Astrocyte of the hippocampus (primary cell): ENCODE measurements at regions not wholly inside any gene's neighbourhood (a gene's known extent, or its start where the extent isn't known, plus 50 kb on each side); places are given as distances from the start of the nearest gene placed in this dataset.

Source experiments
- DNase-seq: peaks from one replicate; pipeline ENCODE4 v3.0.0; 2011; ENCODE audit warnings: low read depth, low spot score

DNA sequence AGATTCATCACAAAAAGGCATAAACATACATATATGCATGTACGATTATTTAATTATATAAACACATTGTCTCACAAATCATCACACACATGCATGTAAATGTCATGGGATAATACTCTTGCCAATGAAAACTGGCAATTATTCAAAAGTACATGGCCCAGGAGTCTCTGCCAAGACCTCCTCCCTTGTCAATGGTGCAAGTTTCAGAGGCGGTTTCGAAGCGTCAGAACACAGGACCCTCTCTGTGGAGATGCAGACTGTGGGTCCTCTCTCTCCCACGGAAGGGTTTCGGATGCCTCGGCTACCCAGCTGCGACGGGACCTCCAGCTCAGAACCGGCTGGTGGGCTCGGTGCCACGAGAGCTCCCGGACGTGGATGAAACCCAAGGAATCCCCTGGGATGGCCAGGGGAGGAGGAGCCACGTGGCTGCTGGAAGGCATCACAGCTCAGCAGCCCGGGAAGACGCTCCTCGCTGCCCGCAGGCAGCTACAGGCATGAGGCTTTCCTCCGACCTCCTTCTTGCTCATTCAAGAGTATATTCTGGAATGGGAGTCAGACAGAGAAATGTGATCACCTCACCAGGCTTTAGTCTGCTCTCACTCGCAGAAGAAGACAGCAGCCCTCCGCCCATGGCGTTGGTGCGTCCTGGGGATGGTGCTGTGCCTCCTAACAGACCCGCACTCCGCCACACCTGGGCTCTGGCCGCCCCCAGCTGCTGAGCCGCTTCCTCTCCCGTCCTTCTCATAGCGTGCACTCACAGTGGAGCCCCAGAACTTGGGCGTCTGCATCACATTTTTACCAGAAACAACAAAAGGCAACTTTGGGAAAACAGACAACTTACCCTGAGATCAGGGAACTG is 308.8 kb downstream of the IRX2 start:
- no peak for DNase-seq

DNA sequence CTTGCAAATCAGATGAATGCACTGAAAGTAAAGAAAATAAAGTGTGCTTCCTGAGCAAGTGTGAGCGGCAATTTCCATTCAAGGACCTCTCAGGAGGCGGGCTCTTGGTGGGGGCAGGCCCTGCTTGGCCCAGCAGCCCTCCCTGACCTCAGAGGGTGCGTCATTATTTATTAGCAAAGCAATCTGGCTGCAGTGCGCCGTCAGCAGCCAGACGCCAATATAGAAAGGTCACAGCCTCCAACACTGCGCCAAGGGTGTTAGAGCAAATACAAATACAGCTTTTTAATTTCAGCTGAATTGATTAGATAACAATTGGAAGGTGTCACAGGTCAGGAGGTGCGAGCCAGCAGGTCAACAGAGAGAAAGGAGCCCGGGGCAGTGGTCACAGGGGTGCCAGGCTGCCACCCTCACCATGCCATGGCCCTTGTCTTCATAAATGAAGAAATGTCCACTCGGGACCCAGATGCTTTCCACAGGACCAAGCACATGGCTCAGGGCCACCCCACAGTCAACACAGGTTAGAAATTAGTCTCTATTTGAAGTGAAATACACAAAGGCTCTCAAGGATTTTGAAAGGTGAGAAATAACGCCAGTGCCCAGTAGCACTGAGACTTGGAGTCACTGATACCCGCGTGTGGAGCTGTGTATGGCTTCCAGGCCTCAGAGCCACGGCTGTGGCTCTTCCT is 309.8 kb downstream of the IRX2 start:
- no peak for DNase-seq

DNA sequence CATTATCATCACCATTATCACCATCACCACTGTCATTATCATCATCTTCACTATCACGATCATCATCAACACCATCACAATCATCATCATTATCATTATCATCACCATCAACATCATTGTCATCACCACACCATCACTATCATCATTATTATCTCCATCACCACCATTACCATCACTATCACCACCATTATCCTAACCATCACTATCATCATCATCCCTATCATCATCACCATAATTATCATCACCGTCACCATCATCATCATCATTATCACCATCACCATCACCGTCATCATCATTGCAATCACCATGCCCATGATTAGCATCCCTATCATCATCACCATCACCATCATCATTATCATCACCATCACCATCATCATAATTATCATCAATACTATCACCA is 311.9 kb downstream of the IRX2 start:
- no peak for DNase-seq

DNA sequence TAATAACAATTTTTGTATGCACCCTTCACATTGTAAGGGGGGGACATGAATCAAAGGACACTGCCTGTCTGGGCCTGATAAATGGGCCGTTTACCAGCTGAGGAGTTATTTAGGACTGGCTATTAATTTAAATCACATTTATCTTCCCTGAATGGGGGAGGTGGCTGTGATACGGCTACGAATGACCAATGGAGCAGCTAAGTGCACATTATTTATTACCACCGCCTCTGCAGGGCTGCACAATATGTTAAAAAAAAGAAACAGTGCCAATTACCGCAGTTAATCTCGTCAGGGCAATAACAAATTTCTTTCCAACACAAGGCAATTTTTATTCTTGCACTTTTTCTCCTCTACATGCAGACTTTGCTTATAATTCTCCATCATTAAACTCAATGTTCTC is 318.4 kb downstream of the IRX2 start:
- no peak for DNase-seq

DNA sequence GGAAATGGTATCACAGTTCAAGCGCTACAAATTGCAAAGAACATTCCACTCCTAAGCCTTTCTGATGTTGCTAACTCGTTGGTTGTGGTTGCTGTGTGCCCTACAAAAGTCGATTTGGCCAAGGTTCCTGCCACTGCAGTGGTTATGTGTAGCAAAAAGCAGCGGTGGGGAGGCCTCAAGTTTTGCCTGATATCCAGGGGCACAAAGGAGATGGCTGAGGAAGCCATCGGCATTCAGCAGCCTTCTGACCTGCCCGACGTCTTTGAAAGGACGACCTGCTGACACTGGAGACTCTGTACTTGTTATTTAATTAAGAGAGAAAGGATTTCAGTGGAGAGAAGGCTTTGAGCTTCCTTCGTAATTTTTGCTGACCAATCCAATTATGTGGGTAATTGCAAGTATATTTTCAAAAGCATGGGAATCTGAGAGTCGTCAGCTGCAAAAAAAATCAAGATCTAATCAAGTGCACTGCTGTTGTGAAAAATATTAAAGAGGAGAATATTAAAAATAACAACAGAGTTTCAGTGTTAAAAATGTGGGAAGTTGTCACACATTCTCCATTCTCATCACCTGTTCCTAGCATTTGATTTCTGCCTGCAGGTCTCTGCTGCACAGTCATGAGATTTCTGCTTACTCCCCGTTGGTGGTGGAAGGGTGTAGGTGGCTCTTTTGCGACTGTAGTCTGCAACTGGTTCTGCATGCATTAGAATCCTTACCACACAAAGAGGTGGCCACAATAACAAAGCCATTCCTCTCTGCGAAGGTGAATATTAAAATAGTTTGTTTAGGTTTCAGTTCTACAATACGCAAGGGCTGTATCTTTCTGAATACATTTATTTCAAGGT is 319.2 kb downstream of the IRX2 start:
- DNase-seq, result no peak

DNA sequence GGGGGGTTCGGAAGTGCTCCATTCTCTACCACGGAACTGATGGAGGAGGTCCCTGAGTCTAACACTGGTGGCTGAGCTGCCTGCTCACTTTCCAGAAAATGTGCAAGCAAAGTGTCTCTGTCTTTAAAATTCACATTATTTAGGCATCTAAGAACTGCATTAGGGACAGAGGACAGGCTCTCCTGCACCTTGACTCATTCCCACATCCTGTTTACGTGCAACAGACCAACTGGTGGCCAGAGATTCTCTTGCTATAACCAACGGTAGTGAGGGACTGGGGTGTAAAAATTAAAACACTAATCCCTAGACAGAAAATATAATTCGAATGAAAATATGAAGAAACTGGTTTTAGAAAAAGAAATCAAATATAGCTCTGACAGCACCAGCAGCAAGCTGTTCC is 320.9 kb downstream of the IRX2 start:
- DNase-seq, result no peak

DNA sequence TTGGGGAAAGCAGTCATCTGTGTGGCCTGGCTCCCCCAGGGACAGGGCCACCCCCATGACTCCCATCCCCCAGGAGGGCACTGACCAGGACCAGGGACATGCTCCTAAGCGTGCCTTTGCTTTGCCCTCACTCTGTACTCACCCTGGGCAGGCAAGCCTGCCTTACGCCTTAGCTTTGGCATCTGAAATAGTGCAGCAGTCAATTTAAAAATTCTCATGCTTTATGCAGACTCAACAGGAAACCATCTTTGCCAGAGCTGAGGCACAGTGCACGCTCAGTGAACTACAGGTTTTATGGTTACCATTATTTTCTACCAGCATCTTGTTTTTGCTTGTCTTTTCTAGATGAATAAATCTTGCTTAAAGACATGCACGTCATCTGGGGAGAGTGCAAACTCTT is 323.5 kb downstream of the IRX2 start:
- no peak for DNase-seq

DNA sequence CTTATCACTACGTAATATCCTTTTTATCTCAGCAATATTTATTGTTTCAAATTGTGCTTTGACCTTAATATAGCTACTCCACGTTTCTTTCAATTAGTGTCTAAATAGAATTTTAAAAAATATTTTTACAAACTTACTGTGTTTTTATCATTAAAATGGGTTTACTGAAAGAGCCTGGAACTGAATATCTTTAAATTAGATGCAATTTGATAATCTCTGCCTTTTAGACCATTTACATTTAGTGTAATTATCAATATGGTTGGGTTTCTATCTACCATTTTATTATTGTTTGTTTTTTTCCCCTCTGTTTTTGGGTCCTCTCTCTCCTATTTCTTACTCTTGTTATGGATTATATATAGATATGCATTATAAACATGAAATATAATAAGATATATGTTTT is 327.8 kb downstream of the IRX2 start:
- no peak for DNase-seq

DNA sequence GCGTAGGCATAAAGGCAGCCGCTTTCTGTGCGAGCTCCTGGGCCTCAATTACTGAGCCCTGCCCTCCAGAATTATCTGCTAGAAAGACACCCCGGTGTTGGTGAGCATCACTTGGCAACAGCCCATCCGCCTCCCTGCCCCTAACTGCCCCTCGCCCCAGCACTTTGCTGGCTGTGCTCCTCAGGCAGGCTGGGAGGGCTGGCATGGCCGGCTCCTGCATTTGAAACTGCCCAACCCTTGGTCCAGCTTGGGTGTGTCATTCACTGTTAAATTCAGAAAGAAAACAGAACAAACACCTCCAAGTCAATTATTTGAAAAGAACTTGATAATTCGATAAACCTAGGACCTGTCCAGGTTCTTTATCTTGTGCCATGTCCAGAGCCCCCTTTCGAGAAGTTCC is 334.2 kb downstream of the IRX2 start:
- no peak for DNase-seq

DNA sequence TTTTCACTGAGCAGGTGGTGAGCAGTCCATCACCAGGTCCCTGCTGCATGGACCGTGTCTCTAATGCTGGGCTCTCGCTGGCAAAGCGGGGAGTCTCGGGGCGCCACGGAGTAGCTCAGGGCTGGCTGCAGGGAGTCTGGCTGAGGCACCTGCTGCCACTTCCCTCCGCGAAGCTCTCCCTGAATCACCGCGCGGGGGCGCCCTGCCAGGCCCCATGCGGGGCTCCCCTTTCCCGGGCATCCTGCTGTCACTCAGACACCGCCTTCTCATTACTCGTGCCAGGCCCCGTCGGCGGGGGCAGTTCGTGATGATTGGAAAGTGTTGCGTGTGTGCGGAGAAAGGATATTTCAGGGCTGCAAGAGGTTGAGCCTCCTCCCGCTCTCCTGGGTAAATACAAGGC is 335.8 kb downstream of the IRX2 start:
- no peak for DNase-seq

DNA sequence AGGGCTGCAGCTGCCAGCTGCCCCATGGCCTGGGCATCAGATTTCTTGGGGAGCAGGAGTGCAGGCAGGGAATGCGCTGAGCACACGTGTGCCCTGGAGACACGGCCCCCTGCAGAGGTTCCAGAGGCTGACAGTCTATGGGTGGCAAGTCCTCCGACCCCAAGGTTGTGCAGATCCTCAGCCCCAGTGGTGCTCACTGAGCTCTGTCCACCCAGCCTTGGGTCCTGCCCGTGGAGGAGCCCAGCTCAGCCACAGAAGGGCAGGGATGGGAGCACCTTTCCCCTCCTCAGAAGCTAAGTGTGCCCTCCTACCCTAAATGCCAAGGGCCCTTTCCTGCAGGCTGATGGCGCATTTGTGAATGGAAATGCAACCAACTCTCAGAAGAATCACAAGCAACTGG is 341.0 kb downstream of the IRX2 start:
- no peak for DNase-seq

DNA sequence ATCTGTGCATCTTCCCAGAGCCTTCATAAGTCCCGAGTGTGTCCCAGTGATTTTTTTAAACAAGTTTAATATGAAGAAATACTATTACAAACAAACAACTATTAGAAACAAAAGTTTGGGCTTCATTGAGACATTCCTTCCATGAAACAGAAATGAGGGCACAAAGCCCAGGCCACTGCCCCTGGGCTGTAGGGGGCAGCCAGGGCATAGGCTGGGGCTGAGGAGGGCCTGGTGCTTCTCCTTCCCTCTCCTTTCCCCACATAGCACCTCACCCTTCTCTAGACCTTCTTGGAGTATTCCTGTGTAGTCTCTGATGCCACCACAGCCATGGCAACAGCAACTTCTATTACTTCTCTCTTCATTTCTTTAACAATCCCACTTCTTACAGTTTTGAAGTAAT is 348.2 kb downstream of the IRX2 start:
- no peak for DNase-seq

DNA sequence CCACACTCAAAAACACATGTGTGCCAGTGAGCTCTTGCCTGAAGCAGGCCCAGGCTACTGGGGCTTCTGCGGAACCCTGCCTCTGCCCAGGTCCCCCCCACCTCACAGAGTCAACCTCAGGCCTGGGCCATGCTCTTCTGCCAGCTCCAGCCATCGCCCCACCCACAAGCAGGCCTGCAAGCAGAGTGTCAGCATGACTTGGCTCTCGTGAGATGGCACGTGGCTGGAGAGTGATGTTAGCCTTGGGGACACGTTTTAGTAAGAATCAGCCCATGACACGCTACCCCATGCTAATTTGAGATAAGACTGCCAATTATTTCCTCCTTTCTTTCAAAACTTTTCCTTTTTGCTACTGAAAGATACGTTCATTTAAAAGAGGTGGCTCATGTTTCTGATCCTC is 351.7 kb downstream of the IRX2 start:
- no peak for DNase-seq

DNA sequence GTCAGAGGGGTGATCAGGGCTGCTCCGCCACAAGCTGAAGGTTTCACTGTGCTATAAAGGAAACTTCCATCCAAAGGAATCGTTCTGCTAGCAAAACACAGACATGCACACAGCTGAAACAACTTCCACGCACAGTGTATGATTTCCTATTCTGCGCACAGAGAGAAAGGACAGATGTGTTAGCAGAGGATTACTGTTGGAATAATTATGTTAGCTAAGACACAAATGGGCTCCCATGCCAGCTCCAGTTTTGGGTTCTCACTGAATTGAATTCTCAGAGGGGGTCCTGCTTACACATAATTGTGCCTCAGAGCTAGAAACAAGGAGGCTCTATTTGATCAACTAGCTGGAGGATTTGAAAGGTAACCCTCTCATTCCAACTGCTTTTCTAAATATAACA is 352.4 kb downstream of the IRX2 start:
- no peak for DNase-seq

DNA sequence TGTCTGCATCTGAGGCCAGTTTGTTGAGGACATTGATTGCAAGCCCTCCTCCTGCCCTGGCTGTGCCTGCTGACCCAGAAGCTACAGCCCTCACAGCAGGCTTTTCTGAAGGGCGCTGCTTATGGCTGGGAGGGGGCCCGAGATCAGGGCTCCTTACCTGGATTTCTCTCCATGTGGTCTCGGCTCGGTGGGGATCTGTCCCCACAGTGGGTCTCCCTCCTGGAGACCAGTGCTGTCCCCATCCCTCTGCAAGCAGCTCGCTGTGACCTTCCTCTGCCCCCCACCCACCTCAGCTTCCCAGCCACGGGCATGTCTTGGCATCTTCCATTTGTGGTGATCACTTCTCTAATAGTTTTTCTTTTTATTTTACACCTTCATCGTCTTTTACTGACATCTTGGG is 357.9 kb downstream of the IRX2 start:
- DNase-seq, result no peak

DNA sequence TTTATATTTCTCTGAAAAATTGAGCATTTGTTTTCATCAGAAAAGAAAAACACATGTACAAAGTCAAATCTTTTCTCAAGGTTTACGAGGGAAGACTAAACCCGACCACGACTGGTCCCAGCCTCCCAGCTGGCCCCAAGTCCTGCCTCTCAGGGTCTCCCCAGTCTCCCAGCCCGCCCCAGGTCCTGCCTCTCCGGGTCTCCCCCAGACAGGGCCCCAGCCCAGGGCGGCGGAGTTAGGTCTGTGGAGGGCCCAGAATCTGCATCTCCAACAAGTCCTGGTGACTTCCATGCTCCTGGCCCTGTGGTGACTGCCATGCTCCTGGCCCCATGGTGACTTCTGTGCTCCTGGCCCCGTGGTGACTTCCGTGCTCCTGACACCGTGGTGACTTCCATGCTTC is 359.9 kb downstream of the IRX2 start:
- no peak for DNase-seq

DNA sequence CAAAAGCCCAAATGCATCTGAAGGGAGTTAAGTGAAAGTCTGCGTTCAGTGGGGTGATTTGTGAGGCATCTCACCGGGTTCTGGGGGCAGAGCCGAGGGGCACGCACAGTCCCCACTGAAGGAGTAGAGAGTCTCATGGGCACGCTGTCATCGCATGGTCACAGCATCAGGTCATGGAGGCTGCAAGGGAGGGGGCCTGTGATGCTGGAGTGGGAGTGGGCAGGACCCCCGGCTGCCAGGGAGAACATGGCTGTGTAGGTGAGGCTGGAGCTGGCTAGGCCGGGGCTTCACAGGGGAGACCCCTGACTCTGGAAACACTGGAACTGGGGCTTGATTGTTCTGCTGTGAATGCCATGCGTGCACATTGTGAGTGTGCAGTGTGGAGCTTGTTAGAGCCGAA is 360.5 kb downstream of the IRX2 start:
- no peak for DNase-seq

DNA sequence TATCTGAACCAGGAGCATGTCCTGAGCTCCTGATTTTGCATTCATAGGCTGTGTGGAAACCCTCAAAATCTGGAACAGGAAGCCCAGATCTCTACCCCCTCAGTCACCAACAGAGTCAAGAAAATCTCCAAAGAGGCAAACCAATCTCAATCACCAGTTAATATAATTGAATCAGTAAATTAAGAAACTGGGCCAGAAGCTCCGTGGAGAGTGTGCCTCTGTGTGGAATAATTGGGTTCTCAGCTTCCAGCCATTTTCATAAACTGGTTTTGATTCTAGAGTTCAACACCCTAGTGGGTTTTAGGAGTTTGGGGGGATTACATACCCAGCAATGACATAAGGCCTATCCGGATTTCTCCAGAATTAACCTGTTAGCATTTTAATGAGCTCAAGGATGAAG is 362.9 kb downstream of the IRX2 start:
- no peak for DNase-seq

DNA sequence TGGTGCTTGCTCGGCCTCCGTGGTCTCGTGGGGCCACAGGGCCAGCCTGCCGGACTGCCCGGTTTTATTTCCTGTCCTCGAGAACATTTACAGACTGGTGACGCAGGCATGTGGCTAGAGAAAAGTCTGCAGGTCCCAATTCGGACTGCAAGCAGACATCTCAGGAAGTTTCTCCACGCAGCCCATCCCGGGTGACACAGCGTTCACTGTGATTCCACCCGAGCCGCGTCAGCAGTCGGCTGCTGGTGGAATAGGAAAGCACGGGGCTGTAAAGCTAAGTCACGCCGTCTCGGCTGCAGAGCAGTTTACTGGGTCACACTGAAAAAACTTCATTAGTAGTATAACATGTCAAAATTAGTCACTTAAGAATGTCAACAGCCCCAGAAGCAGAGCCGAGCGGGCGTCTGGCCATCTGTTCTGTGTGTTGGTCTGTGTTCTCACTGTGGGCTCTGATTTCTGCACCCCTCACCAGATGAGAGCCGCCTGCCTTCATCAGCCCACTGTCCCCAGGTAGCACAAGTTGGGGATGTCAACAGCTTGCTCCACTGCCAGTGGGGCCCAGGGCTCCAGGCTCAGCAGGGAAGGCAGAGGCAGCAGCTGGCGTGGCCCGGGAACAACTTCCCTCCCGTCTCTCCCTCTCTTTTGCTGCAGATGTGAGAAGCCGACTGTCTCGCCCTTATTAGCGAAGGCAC is 363.7 kb downstream of the IRX2 start:
- no peak for DNase-seq

DNA sequence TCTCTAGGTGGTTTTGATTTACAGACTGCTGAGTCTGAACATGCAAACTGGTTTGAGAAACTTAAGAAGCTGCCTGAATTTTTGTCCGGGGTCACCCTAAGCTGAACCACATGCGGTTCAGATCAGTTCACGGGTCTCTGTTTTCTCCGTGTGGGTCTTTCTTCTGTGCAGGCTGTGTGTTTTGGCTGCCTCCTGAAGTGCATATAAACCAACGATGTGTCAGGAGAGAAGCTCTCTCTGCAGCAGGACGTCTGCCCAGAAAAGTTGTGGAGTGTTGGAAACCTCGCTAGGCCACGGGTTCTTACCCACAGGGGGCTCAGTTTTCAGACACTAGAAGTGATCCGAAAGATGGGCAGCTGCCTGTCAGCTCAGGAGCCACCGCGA is 364.2 kb downstream of the IRX2 start:
- no peak for DNase-seq

DNA sequence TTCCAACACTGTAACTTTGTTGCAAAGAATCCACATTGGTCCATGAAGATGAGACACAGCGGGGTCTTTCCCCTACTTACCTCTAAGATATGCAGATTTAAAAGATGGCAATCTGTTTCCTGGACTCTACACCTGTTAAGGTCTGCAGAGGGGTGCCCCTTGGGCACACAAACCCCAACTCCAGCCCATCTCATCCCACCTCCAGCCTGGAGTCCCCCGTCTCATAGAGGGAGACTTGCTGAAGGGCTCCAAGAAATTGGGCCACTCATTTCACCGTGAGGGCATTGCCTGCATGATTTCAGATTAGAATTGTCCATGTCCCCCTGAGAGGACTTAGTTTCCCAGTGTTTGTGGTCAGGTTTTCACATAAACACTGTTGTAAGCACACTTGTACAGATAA is 365.7 kb downstream of the IRX2 start:
- no peak for DNase-seq

DNA sequence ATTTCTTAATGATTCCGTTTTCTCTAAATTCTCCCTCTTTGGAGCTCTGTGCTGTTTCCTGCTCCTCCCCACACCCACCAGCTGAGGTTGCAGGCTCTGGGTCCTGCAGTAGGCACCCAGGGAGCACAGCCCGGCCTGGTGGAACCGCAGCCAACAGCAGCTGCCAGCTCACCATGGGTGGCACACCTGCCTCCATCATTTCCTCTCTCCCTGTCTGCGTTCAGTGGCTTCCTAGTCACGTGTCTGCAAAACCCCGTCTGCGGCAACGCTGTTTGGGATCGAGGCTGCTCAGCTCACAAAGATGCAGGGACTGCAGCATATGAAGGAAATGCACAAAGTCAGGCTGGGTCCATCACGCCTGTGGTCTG is 367.8 kb downstream of the IRX2 start:
- no peak for DNase-seq
